ENCODE measurements at regions not wholly inside any gene's neighbourhood (a gene's known extent, or its start where the extent isn't known, plus 50 kb on each side); places are given as distances from the start of the nearest gene placed in this dataset.
A peak's percentile ranks its signal among the peaks of the same experiment; 100 is the strongest.
"Not testable (repeated sequence)": the region's sequence is repeated elsewhere in the genome, so short reads cannot be mapped to it uniquely, and the experiment has no call there.

- DNase-seq (ENCODE audit: low read depth, low spot score): peak; percentile 73
Observed at GRCh38 chr13:50156140-50156539, 140.9 kb downstream of the KCNRG start.

GRCh38 chr13:50156561-50157127, 141.4 kb downstream of the KCNRG start:
- no peak for DNase-seq (ENCODE audit: low read depth, low spot score)

GRCh38 chr13:50158385-50159165, 143.3 kb downstream of the KCNRG start:
- DNase-seq (ENCODE audit: low read depth, low spot score): no peak

- DNase-seq (ENCODE audit: low read depth, low spot score): no peak
Observed at GRCh38 chr13:50159607-50160006, 144.4 kb downstream of the KCNRG start.

- DNase-seq (ENCODE audit: low read depth, low spot score): no peak
Observed at GRCh38 chr13:50161052-50161451, 145.8 kb downstream of the KCNRG start.

- DNase-seq (ENCODE audit: low read depth, low spot score): no peak
Observed at GRCh38 chr13:50162001-50162400, 146.8 kb downstream of the KCNRG start.

GRCh38 chr13:50162567-50162966, 147.3 kb downstream of the KCNRG start:
- DNase-seq (ENCODE audit: low read depth, low spot score): no peak

- no peak for DNase-seq (ENCODE audit: low read depth, low spot score)
Observed at GRCh38 chr13:50167224-50167947, 152.1 kb downstream of the KCNRG start.

GRCh38 chr13:50167967-50168366, 152.7 kb downstream of the KCNRG start:
- no peak for DNase-seq (ENCODE audit: low read depth, low spot score)

- no peak for DNase-seq (ENCODE audit: low read depth, low spot score)
Observed at GRCh38 chr13:50168786-50169185, 153.5 kb downstream of the KCNRG start.

GRCh38 chr13:50170447-50171037, 155.3 kb downstream of the KCNRG start:
- DNase-seq (ENCODE audit: low read depth, low spot score): no peak

- peak; percentile 80 for DNase-seq (ENCODE audit: low read depth, low spot score)
Observed at GRCh38 chr13:50171590-50172282, 156.5 kb downstream of the KCNRG start.

GRCh38 chr13:50173045-50173444, 157.8 kb downstream of the KCNRG start:
- not testable (repeated sequence) for DNase-seq (ENCODE audit: low read depth, low spot score)

- no peak for DNase-seq (ENCODE audit: low read depth, low spot score)
Observed at GRCh38 chr13:50174630-50175029, 159.4 kb downstream of the KCNRG start.

- DNase-seq (ENCODE audit: low read depth, low spot score): no peak
Observed at GRCh38 chr13:50179977-50180376, 164.7 kb downstream of the KCNRG start.

- DNase-seq (ENCODE audit: low read depth, low spot score): not testable (repeated sequence)
Observed at GRCh38 chr13:50185769-50186763, 170.8 kb downstream of the KCNRG start.

GRCh38 chr13:50187352-50188029, 172.2 kb downstream of the KCNRG start:
- no peak for DNase-seq (ENCODE audit: low read depth, low spot score)

GRCh38 chr13:50188696-50189095, 173.5 kb downstream of the KCNRG start:
- DNase-seq (ENCODE audit: low read depth, low spot score): no peak

- DNase-seq (ENCODE audit: low read depth, low spot score): no peak
Observed at GRCh38 chr13:50189450-50189849, 174.2 kb downstream of the KCNRG start.

GRCh38 chr13:50191004-50191403, 175.8 kb downstream of the KCNRG start:
- DNase-seq (ENCODE audit: low read depth, low spot score): no peak

Measured in astrocyte of the hippocampus (primary cell).